ENCODE measurements at regions not wholly inside any gene's neighbourhood (a gene's known extent, or its start where the extent isn't known, plus 50 kb on each side); places are given as distances from the start of the nearest gene placed in this dataset.

DNA sequence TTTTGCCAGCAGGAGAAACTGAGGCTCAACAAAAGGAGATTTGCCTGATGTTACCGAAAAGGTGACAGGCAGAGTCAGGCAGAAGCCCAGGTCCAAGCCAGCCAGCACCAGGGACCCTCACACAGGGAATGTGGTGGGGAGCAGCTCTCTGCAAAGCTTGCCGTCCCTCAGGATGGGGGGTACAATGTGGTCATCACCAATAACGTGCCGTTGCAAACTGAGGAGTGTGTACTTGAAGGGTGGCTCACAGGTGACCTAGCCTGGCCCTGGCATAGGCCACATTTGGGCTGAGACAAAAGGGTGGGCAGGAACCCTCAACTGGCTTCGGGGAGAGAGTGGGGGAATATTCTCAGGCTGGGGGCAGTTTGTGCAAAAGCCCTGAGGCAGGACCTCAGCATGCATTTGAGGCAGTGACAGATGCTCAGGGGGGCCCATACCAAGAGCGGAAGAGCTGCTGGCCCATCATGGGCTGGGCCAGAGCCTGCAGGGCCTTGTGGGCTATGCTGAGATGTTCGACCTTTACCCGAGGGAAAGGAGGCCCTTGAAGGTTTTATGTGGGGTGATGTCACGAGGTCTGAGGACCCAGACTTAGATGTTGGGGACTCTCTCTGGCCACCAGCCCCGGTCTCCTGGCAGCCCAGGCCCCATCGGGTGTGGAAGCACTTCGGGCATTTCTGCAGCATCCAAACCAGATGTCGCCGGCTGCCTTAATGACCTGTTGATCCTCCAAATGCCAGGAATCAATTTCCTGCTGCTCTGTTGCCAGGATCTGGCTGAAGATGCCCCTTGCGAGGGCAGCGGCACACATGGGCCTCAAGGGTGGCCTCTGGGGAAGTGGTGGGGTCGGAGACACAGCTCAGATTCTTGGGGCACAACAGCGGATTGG, 57.4 kb upstream of the SHISAL1 start:
- no peak for DNase-seq (ENCODE audit: low spot score)
- FAIRE-seq = no peak

DNA sequence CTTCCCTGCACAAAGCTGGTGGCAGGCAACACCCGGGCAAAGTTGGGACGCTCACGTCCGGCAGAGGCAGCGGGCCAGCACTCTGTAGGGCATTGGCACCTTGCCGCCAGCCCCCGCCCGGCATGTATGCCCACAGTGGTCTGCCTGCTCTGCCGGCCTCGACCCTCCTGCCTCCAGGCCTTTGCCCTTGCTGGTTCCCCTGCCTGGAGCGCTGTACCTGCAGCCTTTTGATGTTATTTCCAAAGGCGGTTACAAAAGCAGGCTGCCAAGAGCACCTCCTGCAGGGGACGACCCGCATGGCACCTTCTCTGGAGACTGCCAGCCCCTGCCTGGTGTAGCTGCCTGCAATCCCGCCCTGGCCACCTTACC, 56.5 kb upstream of the SHISAL1 start:
- FAIRE-seq (no peak), DNase-seq (ENCODE audit: low spot score) (no peak)

DNA sequence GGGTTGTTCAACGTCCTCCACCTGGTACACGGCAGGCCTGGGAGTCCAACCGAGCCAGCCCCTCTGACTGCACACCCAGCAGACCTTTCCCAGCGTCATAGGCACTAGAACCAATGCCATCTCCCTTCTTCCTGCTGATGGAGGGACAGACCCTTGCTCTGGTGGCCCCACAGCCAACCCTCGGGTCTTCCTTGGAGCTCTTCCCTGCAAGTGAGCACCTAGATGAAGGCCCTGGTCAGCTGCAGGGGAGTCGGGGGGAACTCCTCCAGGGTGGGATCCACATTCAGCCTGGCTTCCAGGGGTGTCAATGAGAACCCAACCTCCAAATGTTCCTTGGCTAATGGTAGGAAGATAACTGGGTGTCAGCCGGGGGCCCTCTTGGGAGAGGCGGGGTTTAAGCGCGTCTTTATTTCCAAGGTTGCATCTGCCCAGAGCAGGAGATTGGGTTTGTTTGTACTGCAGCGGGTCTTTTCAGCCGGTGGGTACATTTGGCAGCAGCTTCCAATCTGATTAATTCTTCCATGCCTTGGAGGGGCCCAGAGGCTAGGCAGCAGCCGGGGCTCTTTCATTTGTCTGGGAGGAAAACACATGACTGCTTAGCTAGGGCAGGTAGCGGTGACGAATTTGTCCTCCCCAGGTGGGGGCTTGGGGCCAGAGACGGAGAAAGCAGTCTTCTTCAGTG, 56.0 kb upstream of the SHISAL1 start:
- FAIRE-seq = no peak
- no peak for DNase-seq (ENCODE audit: low spot score)

DNA sequence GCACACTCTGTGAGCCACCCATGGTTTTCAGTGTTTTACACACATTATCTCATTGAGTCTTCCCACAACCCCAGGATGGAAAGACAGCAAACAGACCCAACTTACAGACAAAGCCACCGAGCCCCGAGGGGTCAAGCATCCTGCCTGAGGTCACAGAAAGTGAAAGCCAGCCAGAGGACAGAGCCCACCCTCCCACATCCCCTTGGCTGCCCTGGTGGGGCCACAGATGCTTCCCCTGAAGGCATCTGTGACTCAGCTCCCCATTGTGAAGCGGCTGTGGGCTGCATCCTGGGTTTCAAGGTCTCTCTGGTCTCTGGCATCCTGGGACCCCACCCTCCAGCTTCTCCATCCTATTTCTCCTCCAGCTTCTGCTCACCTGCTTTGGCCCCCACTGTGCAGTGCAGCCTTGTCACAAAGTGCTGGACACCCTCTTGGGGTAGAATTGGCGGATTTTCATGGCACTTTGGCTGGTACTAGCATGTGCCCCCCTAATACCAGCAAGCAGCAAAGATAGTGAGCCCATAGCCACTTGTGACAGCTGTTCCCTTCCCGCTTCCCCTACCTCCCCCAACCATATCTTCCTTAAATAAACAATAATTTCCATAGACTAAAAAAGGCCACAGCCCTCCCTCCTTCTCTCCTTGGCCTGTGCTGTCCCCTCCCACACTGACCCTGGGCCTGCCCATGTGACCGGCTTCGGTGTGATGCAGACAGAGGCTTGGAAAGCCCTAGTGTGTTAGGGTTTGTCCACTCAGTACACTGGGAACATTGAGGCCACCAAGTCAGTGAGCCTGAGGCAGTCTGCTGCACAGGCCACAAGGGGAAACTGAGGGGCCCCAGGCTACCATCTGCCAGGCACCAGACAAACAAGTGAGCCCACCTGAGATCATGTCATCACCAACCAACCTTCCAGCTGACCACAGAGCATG, 53.9 kb upstream of the SHISAL1 start:
- FAIRE-seq = no peak

DNA sequence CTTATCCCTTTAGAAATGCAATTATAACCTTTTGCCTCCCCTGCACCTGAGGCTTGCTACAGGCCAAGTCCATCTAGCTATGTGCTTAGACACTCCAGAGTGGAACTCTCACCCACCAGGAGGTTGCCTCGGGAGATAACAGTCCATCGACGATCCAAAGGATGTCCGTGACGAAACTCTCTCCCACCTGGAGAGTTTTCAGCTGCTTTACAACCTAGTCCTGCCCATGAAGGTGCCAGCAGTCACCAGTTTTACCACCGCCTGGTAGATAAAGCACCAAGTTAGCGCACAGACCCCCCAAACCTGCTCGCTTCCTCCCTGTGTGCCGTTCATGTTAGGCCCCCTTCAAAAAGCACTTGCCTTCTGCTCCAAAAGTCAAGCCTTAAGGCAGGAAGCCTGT, 53.1 kb upstream of the SHISAL1 start:
- DNase-seq (ENCODE audit: low spot score) = no peak
- FAIRE-seq = no peak

More for the DNA sequence above, 53.9 kb upstream of the SHISAL1 start:
- DNase-seq (ENCODE audit: low spot score) = no peak

DNA sequence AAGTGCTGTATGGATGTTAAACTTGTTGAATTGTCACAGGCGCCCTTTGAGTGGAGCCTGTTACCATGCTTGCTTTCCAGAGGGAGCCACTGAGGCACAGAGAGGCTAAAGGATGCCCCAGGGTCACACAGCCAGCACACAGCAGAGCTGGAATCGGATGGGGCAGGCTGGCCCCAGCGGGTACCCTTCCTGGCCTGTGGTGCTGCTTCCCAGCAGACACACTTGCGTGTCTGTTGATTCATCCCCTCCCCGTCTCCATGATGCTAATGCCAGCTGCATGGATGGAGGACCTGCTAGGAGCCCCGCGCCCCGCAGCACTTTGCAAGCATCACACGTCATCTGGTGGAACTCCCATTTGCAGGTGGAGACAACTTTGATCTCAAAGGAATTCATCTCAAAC, 52.4 kb upstream of the SHISAL1 start:
- FAIRE-seq = no peak
- DNase-seq (ENCODE audit: low spot score) = no peak

DNA sequence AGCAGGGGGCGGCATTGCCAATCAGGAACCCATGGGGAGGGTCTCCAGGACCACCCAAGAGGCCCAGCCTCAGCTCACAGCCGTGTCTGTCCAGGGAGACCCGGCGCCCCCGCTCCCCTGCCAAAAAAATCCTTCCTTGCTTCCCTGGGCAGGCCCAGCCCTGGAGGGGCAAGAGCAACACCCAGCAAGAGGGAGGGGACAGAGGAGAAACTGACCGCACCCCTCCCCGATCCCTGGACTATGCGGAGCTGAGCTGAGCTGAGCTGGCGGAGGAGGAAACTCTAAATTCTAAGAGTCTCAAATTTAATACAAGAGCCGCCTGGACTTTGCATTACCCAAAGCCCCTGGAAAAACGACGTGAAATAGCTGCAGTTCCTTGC, 52.0 kb upstream of the SHISAL1 start:
- DNase-seq (ENCODE audit: low spot score) (no peak), FAIRE-seq (no peak)

DNA sequence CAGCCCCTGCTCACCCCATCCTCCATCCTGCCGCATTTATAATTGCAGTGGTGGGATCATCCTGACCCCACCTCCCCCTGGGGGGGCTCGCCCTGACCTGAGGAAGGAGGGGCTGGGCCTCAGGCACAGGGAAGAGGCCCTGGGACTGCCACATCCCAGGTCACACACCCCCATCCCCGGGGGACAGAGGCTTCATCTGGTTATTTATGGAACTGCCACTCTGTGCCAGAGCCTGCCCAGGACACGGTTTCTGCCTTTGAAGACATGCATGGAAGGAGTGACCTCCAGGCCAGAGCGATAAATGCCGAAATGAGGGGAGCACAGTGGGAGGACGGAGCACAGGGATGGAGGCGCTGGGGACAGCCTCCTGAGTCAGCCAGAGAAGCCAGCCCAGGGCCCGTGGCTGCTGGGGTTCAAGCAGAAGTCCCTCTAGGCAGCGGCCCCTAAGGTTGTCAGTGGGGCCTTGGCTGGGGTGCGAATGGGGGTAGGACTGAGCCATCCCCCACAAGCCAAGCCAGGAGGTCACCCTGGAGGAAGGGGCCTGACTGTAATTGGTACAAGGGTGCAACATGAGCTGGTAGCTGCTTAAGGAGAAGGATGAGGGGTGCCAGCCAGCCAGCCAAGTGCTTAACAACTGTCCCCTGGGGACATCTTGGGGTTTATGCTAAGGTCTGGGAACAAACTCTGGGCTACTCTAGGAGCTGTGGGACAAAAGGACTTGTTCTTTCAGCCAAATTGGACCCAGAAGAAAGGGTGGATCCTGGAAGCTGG, 51.4 kb upstream of the SHISAL1 start:
- FAIRE-seq (no peak), DNase-seq (ENCODE audit: low spot score) (peak; percentile 39)

DNA sequence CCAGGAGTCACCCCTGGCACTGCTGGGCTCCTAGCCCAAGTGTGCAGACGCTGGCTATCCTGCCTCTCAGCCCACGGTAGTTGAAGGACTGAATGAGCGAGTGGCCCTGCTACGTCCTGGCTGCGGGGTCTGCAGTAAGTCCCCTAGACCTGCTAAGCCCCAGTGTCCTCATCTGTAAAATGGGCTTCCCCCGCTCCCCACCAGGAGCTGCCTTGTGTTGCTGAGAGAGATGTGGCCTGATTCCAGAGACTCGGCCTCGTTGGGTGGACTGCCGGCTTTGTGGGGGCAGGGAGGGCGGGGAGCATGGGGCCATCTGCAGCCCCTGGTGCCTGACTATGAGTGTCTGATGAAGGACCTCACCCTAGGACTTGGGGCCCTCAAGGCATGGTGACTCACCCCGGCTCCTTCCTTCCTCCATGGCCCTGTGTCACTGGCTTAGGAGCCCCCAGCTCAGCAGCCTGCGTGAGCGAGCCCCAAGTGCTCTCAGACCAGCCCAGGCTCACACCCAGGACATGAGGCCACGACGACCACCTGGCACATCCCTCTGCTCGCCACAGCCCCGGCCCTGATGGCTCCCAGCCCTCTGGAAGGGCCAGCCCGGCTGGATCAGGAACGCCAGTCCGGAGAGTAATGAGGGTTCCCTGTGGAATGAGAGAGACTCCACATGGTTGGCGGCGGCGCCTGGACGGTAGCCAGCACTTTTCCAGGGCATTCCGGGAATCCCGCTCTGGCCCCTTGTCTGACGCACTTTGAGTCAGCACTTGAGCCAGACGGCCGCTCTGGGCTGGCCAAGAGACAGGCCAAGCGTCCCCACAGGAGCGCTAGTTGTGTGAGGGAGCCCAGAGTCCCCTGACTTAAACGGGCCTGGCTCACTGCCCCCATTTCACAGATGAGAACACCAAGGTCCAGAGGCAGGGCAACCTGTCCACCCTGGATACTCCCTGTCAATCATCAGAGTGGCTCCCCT, 50.5 kb upstream of the SHISAL1 start:
- DNase-seq (ENCODE audit: low spot score) = peak; percentile 92

DNA sequence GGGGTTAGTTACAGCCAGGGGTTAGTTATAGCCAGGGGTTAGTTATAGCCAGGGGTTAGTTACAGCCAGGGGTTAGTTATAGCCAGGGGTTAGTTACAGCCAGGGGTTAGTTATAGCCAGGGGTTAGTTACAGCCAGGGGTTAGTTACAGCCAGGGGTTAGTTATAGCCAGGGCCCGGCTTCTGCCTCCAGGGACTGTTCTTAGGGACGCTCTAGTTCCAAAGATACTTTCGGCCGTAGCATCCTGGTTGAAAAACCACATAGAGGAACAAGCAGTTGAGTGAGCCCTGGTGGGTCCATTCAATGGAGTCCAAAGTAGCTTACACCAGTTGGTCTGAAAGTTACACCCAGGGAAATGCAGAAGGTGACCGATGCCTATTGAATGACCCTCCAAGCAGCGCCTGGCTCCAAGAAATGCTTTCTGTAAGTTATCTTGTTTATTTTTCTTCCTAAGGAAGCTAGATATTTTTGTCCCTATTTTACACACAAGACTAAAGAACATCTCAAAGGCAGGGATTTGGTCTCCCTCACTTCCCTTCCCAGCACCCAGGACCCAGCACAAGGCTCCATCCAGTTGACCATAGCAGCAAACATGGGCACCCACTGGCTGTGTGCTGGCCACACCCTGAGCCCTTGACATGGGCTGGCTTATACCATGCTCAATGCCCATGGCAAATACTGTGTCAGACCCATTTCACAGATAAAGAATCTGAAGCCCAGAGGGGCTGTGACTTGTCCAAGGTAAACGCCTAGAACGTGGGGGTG, 49.7 kb upstream of the SHISAL1 start:
- FAIRE-seq (no peak), DNase-seq (ENCODE audit: low spot score) (peak; percentile 3)

More for the DNA sequence above, 50.5 kb upstream of the SHISAL1 start:
- FAIRE-seq = peak; percentile 86
